H4 (cell line): ENCODE measurements at regions not wholly inside any gene's neighbourhood (a gene's known extent, or its start where the extent isn't known, plus 50 kb on each side); places are given as distances from the start of the nearest gene placed in this dataset.
"Not testable (repeated sequence)": the region's sequence is repeated elsewhere in the genome, so short reads cannot be mapped to it uniquely, and the experiment has no call there.

Experiments used
- DNase-seq: peaks from one replicate; pipeline ENCODE4 v3.0.0-alpha.2; 2015; ENCODE audit warnings: low spot score

DNA sequence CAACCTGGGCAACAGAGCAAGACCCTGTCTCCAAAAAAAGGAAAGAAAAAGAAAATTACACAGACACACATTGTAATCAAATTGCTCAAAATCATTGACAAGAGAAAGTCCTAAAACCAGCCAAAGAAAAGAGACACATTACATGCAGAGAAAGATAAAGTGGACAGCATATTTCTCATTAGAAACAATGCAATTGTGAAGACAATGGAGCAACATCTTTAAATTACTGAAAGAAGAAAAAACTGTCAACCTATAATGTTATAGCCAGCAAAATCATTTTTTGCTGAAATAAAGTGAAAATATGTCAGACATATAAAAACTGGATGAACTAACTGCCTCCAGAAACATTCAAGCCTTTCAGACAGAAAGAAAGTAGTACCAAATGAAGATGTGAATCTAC lies 120.6 kb downstream of the TMEM167A start:
- DNase-seq = no peak

DNA sequence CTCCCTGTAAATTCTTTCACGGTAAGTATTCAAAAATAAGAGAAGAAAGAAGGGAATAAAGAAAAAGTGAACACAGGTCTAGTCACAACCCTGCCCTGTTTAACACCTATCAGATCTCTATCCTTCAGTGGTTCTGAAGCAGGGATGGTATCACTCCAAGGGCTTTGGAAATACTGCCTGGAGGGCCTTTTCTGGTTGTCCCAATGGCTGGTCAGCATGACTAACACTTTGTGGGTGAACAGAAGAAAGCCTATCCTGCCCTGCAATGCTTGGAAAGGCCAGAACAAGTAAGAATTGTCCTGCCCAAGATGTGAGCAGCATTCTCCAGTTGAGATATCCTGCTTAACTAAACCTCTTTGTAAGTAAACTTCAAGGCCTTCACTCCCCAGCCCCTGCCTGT lies 124.9 kb downstream of the TMEM167A start:
- DNase-seq = peak; percentile 11

DNA sequence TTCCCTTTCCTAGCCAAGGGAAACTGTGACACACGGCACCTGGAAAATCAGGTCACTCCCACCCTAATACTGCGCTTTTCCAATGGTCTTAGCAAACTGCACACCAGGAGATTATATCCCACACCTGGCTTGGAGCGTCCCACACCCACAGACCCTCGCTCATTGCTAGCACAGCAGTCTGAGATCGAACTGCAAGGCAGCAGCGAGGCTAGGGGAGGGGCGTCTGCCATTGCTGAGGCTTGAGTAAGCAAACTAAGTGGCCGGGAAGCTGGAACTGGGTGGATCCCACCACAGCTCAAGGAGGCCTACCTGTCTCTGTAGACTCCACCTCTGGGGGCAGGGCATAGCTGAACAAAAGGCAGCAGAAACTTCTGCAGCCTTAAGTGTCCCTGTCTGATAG lies 132.9 kb downstream of the TMEM167A start:
- not testable (repeated sequence) for DNase-seq

DNA sequence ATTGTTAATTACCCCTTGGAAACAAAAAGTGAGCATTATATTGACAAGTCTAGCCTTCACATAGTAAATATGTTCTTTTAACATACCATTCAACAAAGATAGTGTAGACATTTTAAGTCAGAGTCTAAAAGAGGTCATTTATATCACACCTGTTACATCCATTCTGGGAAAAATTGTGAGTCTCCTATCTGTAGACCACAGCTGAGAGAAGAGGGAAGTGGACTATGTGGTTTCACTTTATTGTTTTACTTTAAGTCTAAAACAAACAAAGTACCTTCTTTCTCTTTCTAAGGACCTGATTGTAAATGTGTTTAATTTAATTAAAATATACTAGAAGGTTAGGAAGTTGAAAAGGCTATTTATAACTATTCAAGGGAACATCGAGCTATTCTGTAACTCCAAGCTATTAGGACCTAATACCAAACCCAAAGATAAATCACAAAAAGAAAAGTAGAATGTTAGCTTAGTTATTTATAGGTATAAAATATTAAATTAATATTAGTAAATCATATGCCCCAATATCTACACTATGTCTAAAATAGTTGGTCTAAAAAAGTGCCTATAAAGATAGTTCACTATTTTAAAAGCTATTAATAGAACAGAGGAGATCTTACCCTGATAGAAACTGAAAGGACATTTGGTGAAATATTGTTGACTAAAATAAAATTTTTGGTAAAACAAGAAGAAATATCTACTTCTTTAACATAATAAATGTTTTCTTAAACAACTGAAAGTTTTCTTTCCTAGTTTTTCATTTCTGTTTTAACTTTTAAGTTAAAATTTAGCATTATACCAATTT lies 134.9 kb downstream of the TMEM167A start:
- DNase-seq = no peak

DNA sequence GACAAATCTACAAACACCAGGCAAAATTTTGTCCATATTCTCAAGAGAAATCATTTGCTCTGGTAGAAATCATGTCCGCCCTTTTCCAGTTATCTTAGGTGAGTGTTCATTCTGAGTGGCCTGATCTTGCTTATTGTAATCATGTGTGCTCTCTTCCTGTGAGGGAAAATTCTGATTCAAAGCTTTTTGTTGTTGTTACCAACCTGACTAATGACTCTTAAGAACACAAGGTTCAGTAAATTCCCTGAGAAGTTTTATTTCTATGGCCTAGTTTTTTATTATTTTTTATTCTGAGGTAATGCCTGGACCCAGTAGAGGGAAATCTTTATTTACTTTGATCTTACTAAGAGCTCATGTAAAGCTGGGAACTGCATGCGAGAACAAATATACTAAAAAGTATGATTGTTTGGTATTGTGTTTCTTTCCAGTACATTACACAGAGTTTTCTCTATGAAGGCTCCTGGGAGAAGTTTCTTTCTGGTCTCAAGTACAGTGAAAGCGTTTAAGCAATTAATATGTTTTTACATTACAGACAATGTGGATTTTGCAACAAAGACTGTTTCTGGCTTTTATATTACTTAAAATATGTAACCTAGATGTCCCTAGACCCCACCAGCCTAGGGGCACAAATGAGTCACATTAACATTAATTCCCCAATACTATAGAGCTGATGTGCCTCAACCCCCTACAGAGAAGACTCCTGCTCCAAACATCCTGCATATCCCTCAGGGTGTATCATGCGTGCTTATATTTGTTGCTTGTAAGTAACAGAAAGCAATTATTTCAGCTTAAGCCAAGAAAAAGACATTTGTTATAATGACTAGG lies 138.1 kb downstream of the TMEM167A start:
- no peak for DNase-seq

DNA sequence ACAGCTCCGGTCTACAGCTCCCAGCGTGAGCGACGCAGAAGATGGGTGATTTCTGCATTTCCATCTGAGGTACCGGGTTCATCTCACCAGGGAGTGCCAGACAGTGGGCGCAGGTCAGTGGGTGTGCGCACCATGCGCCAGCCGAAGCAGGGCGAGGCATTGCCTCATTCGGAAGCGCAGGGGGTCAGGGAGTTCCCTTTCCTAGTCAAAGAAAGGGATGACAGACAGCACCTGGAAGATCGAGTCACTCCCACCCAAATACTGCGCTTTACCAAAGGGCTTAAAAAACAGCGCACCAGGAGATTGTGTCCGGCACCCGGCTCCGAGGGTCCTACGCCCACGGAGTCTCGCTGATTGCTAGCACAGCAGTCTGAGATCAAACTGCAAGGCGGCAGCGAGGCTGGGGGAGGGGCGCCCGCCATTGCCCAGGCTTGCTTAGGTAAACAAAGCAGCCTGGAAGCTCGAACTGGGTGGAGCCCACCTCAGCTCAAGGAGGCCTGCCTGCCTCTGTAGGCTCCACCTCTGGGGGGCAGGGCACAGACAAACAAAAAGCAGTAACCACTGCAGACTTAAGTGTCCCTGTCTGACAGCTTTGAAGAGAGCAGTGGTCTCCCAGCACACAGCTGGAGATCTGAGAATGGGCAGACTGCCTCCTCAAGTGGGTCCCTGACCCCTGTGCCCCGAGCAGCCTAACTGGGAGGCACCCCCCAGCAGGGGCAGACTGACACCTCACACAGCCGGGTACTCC lies 144.5 kb downstream of the TMEM167A start:
- not testable (repeated sequence) for DNase-seq

DNA sequence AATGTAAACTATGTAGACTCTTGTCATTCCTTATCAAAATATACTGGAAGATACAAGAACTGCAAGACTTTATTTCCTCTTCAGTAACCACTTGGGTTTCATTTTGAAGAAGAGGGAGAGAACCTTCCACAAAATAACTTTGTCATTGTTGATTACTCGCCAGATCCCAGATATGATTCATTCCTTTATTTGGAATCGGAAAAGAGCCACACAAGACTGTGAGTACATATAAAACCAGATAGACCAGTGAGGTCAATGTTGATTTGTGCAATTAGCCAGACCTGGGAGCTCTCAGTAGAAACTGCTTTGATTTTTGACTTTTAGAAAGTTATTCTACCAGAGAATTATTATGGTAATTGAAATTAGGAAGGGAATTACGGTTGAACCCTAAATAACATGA lies 146.1 kb downstream of the TMEM167A start:
- no peak for DNase-seq

DNA sequence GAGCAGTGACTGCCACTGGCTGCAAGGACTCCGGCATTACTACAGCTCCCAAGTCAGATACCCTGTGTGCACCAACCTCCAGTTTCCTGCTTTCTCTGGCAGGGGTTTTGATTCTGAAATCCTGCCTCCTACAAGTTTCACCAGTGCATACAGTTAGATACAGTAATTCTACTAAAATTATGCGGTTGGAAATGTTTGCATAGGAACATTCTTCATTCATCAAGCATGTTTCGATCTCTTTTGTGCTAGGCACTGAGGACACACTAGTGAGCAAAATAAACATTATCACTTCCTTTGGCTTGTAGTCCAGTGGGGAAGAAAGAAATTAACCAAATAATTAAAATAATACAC lies 152.2 kb downstream of the TMEM167A start:
- DNase-seq = no peak

DNA sequence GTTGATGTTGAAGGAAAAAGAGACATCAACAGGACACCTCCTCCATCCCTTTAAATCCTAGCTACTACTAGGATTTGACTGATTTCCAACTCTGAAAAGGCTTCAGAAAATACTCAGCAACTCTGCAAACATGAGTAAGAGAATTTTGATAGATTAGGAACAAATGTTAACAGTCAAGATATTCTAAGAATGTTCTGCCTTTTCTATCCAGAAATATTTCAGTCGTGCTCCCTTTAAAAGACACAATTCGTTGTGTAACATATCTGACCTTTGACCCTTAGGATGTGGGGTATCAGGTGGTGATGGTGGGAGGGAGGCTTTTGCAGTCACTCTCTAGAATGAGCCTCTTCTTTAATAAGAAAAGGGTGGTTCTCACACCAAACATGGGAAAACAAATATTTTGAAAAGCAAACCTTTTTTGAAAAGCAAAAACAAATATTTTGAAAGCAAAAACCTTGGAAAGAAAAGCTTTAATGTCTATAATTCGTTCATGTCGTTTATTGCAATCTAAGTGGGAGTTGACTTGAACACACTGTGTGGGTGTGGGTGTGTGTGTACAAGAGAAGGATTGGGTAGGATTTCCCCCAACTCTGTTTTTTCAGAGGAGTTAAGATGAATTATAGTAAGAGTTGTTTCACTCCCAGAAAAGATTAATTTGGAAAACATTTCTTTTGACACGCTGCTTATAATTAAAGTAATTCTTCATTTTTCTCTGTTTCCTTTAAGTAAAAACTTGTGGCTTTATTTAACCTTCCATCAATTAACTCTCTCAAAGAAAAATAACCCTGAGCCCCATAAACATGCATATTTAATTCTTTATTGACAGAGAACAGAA lies 152.8 kb downstream of the TMEM167A start:
- DNase-seq = no peak

DNA sequence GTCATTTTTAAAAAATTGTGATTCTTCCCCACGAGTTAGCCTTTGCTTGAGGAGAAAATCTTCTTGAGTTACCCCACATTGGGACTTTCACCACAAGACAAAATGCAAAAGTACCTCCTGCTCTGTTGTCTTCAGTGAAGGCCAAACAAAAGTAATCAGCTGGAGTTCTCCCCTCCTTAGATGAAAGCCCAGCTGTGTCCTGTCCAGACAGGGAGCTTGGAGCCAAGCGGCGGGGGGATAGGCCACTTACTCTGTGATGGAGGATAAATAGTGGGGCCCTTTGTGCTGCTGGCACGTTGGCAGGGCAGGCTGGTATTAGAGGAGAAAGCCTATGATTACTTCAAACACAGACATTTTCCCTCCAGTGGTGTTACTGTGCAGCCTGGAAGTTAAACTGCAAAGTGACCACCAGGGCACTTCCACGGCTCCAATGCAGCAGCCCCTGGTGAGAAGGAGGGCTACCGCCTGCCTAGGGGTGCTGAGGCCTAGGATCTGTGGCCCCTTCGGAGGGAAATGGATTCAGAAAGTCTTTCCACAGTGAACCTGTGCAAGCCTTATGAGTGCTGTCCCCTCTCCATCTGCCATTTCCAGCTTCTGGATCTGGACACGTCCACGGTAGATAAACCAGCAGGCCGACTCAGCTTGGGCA lies 155.0 kb downstream of the TMEM167A start:
- no peak for DNase-seq

DNA sequence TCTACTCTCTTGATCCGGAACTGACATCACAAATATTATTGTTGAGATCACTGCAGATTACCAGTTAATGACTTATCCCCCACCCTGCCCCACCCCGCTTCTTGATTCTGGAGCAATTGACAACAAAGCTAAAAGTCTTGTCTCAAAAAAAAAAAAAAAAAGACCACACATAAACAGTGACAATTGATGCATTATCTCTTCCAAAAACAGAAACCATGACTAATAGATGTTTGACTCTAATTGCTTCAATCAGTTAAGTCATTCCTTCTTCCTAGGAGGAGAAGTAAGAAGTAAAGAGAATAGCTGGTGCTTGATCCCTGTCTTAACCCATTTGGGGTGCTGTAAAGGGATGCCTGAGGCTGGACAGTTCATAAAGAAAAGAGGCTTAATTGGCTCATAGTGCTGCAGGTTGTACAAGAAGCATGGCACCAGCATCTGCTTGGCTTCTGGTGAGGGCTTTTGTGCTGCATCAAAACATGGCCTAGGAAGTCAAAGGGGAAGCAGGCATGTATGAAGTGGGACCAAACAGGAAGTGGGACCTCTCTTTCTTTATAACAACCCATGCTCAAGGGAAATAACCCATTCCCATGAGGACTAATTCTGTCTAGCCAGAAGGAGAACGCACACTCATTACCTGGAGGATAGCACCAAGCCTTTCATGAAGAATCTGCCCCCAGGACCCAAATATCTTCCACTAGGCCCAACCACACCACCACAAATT lies 158.7 kb downstream of the TMEM167A start:
- DNase-seq = no peak

DNA sequence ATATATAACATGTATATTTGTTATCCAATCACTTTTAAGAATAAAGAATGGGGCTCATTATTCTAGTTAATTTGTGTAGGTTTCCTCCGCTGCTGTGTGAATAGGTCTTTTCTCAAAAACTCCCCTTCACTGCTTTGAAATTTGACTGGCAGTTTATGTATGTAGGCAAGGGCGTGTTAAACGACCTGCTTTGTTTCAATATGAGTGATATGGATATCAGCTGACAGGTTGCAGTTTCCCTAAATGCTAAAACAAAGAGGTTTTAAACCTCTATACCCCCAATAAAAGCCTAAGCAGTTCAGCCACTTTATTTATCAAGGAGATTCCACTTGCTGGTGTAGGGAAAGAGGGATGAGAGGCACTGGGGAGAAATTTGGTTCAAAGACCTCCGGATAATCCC lies 159.6 kb downstream of the TMEM167A start:
- DNase-seq = no peak

DNA sequence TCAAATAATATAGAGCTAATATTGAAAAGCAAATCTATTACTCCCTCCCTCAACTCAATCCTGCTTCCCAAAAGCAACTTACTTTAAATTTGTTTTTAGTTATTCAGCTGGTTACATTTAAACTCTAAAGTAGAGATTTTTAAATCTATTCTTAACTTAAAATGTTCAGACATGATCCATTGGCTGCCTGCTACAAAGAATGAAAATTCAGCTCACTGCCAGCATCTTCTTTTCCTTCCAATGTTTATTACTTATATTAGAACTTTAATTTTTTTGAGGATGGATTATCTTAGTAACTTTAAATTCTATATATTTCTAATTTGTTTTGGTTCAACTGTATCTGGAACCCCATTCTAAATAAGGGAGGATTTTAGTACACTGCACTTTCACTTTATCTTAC lies 163.2 kb downstream of the TMEM167A start:
- no peak for DNase-seq

DNA sequence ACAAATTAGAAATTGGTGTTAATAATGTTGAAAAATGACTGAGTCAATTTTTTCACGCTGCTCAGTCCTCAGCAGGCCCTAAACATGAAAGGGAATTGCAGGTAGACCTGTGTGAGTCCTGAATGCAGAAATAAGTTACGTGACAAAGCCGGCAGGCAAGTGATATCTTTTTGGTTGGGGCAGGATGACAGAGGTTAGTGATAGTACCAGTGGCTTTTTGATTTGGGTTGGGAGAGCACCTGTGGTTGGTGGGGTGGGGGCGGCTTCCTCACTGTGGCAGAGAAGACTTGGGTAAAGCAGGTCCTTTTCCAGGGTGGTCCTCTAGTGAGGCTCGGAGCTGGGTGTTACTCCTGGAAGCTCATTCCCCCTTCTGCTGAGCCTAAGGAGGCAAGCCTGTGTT lies 164.7 kb downstream of the TMEM167A start:
- no peak for DNase-seq

DNA sequence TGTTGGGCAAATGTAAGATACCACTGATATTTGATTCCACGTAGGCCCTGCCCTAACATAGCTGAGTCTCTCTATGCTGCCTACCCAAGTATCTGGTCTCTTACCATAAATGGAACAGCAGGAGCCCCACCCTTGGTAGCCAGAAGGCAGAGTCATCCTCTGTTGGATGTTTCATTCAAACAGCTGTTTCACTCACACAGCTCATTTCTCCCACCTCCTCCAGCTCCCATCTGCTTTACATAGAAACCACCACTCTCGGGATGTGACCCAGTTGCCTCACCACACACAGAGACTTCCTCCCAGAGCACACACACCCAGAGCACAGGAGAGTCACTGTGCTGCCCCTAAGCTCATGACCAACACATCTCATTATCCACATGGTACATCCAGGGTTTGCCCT lies 165.3 kb downstream of the TMEM167A start:
- no peak for DNase-seq

DNA sequence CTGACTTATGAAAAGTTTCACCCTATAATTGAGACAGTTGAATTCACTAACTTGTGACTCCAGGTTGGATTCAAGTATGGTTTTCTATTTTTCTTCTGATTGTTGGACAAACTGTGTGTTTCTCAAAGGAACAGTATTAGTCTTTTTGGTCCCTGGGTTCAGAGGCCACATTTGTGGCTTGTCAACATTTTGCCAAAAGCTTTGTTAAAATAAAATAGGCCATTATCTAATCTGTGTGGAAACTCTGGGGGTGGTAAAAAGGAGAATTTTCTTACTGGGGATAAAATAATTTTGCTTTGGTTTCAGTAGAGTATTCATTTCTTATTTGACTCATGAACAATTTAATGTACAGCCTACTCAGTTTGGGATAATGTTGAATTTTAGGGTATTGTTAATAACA lies 166.3 kb downstream of the TMEM167A start:
- no peak for DNase-seq

DNA sequence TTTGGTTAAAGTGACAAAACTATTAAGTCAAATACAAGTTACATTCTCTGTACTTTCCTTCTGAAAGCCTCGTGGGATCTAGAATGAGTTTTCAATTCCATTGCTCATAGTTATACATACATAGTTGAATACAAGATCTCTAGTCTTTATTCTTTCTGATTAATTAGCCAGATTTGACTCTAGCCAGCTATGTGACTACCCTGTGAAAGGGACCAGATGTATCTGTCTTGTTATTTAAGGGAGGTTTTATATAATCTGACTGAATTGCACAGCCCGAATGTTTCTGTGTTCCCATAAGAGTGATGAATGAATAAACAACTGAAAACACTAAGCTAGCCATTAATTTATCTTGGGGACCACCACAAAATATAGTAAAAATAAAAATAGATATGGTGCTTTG lies 166.7 kb downstream of the TMEM167A start:
- DNase-seq = no peak

DNA sequence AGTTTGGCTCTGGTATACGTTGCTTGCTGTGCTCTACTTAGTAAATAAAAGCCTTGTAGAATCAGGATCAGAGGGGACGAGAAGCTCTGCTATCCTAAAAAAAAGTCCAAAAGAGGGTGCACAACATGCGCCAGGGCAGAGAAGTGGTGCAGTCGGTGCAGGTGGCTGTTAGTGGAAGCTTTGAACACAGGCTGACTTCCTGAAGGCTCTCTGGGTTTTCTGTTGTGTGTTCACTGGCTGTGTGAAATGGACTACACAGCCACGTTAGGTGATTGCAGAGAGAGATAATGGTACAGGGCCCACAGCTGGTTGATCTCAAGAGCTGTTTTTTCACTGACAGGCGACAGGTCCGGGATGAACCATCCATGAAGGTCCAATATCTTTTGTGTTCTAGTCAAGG lies 167.4 kb downstream of the TMEM167A start:
- DNase-seq = no peak

DNA sequence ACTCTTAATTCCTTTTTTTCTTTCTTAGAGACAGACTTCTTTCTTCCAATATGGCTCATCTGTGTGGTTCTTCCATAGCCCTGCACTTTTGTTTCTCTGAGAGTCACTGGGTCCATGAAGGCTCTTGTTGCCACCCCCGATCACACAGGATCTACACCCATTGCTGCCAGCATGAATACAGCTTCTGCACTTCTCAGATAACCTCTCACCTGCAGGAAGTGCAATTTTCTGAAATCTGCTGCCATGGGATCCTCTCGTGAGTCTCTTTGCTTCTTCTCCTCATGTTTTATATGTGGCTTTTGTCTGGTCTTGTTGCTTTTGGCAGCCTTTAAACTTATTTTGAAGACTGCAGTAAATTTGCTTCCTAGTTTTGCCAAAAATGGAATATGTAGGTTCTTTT lies 171.2 kb downstream of the TMEM167A start:
- DNase-seq = no peak

DNA sequence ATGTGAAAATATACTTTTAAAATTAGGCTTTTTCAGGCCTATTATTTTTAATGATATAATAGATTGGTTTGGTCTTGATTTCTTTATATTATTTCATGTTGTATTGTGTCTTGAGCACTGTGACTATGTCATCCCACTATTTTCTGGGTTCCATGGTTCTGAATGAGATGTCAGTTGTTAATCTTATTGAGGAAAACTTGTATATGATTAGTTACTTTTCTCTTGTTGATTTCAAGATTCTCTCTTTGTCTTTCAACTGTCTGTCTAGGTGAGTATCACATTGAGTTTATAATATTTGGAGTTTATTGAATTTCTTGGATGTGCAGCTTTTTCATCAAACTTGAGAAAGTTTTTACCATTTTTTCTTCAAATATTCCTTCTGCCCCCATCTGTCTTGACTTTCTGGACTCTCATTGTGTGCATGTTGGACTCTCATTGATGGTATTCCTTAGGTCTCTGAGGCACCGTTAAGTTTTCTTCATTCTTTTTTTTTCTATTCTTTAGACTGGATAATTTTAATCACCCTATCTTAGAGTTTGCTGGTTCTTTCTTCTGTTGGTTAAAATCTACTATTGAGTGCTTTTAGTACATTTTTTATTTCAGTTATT lies 175.8 kb downstream of the TMEM167A start:
- DNase-seq = no peak
